Hepatocyte (in vitro differentiated cells): ENCODE measurements at regions not wholly inside any gene's neighbourhood (a gene's known extent, or its start where the extent isn't known, plus 50 kb on each side); places are given as distances from the start of the nearest gene placed in this dataset.

Source experiments
- DNase-seq: peaks from one replicate; pipeline ENCODE4 v3.0.0-alpha.2; 2016; ENCODE audit warnings: low spot score
- H2AFZ ChIP-seq: fragments of 200-600 bp; sonication (generic); 2 replicates; pipeline ENCODE4 v1.6.0; 2016; ENCODE audit warnings: antibody characterized with exemption, mild to moderate bottlenecking
- H3K27ac ChIP-seq: fragments of 200-600 bp; sonication (generic); 2 replicates; pipeline ENCODE4 v1.5.1; 2016; ENCODE audit warnings: mild to moderate bottlenecking
- H3K27me3 ChIP-seq: fragments of 200-600 bp; sonication (generic); 2 replicates; pipeline ENCODE4 v1.6.1; 2016
- H3K36me3 ChIP-seq: fragments of 200-600 bp; sonication (generic); replicated peaks from 2 replicates; pipeline ENCODE4 v1.5.1; 2016; ENCODE audit warnings: low read depth; ENCODE audit not compliant: insufficient read depth
- H3K4me1 ChIP-seq: fragments of 200-600 bp; sonication (generic); 2 replicates; pipeline ENCODE4 v1.5.1; 2016; ENCODE audit warnings: mild to moderate bottlenecking, moderate library complexity; ENCODE audit not compliant: insufficient read depth
- H3K4me2 ChIP-seq: fragments of 200-600 bp; sonication (generic); 2 replicates; pipeline ENCODE4 v1.6.0; 2016
- H3K4me3 ChIP-seq: fragments of 200-600 bp; sonication (generic); 2 replicates; pipeline ENCODE4 v1.5.1; 2016; ENCODE audit warnings: mild to moderate bottlenecking
- H3K79me2 ChIP-seq: fragments of 200-600 bp; sonication (generic); 2 replicates; pipeline ENCODE4 v1.6.0; 2017; ENCODE audit warnings: mild to moderate bottlenecking
- H3K9me2 ChIP-seq: fragments of 200-600 bp; sonication (generic); replicated peaks from 2 replicates; pipeline ENCODE4 v1.6.0; 2017; ENCODE audit warnings: mild to moderate bottlenecking; ENCODE audit not compliant: insufficient read depth
- H3K9me3 ChIP-seq: fragments of 200-600 bp; sonication (generic); 2 replicates; pipeline ENCODE4 v1.5.1; 2016; ENCODE audit warnings: low read depth, mild to moderate bottlenecking
- H4K20me1 ChIP-seq: fragments of 200-600 bp; sonication (generic); 2 replicates; pipeline ENCODE4 v1.6.0; 2016; ENCODE audit warnings: mild to moderate bottlenecking; ENCODE audit not compliant: insufficient read depth, poor library complexity, severe bottlenecking
- EZH2 ChIP-seq: fragments of 200-600 bp; sonication (generic); IDR thresholded peaks from 2 replicates; pipeline ENCODE4 v1.6.1; 2016; ENCODE audit warnings: antibody characterized with exemption, mild to moderate bottlenecking, borderline replicate concordance
- EZH2phosphoT487 ChIP-seq: fragments of 200-600 bp; sonication (generic); IDR thresholded peaks from one replicate; pipeline ENCODE4 v1.6.1; 2018; ENCODE audit warnings: antibody characterized with exemption, mild to moderate bottlenecking, low read depth, moderate library complexity; ENCODE audit not compliant: unreplicated experiment, severe bottlenecking
- whole genome bisulfite sequencing: methylation state at CpG from one replicate; pipeline ENCODE4 v1.1.6; 2016; ENCODE audit warnings: low lambda C conversion rate; ENCODE audit errors: missing lambda C conversion rate; 5-methylcytosine and 5-hydroxymethylcytosine counted together
- TF ChIP-seq, protein P1 (sequence below): fragments of 200-600 bp; sonication (generic); IDR thresholded peaks from 2 replicates; pipeline ENCODE4 v1.5.1; 2016; ENCODE audit warnings: antibody characterized with exemption, mild to moderate bottlenecking; ENCODE audit not compliant: poor library complexity

DNA sequence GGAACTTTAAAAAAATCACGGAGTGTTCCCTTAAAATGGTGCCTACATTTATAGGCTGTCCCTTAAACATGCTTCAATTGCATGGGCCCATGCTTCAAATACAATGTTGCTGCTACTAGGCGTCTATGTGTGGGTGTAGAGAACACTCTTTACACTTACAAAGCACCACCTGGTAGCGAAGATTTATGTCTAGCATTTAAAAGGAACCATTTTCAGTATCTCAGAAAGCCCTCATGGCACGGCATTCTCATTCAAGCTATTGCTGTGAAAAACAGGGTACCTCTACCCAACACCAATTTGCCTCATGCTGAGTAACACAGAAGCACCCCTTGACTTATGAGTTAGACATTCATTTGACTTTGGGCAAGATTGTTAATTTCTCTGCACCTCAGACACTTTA lies 112.9 kb upstream of the CNTNAP5 start:
- no peaks in the 10 kb centered on the region for H4K20me1 ChIP-seq
- no peaks in the 10 kb centered on the region for H3K9me2 ChIP-seq
- no peaks in the 10 kb centered on the region for H3K36me3 ChIP-seq
- no peaks in the 10 kb centered on the region for H3K4me1 ChIP-seq
- H2AFZ ChIP-seq = no peak overlapping the region
- H3K9me3 ChIP-seq = no peaks in the 10 kb centered on the region
- no peak overlapping the region for H3K4me3 ChIP-seq
- H3K79me2 ChIP-seq = no peaks in the 10 kb centered on the region
- H3K27ac ChIP-seq = no peak overlapping the region
- no peak for DNase-seq
- H3K4me2 ChIP-seq = no peak overlapping the region
- TF ChIP-seq EZH2phosphoT487 (no peak), EZH2 (no peak)
- TF ChIP-seq, protein P1, sequence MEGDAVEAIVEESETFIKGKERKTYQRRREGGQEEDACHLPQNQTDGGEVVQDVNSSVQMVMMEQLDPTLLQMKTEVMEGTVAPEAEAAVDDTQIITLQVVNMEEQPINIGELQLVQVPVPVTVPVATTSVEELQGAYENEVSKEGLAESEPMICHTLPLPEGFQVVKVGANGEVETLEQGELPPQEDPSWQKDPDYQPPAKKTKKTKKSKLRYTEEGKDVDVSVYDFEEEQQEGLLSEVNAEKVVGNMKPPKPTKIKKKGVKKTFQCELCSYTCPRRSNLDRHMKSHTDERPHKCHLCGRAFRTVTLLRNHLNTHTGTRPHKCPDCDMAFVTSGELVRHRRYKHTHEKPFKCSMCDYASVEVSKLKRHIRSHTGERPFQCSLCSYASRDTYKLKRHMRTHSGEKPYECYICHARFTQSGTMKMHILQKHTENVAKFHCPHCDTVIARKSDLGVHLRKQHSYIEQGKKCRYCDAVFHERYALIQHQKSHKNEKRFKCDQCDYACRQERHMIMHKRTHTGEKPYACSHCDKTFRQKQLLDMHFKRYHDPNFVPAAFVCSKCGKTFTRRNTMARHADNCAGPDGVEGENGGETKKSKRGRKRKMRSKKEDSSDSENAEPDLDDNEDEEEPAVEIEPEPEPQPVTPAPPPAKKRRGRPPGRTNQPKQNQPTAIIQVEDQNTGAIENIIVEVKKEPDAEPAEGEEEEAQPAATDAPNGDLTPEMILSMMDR = no peak
- H3K27me3 ChIP-seq = no peaks in the 10 kb centered on the region
- 94% methylated on average over 4 of the region's 4 CpGs for WGBS

DNA sequence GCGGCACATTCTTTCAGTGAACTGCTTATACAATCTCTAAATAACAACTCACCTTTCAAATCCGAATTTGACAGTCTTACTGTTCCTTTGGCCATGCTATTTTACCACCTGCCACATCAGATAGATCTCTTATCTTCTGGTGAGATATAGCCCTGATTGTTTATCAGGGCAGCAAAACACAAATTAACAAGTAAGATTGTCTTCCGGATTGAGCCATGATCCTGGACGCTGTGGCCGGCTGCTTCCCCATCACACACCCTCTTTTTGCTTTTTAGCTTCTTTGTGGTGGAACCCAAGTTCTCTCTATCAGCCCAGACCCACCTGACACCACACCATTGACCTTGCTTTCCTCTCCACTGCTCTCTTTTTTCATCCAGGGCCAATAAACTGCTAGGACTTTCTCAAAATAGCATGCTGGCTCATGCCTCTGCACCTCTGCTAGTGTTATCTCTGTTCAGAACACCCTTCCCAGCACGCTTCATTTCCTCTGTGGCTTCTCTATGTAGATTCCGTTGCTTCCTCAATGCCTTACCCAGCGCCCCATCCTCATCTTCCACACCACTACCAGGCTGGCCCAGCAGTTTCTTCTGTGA lies 111.8 kb upstream of the CNTNAP5 start:
- TF ChIP-seq, protein P1 = no peak
- TF ChIP-seq EZH2phosphoT487 (no peak), EZH2 (no peak)
- Histone ChIP-seq H3K27me3 (no peaks in the 10 kb centered on the region), H3K36me3 (no peaks in the 10 kb centered on the region), H3K27ac (no peak overlapping the region), H3K79me2 (no peaks in the 10 kb centered on the region), H3K9me3 (no peaks in the 10 kb centered on the region), H3K4me3 (no peak overlapping the region), H3K4me2 (no peak overlapping the region), H3K9me2 (no peaks in the 10 kb centered on the region), H2AFZ (no peak overlapping the region), H4K20me1 (no peaks in the 10 kb centered on the region), H3K4me1 (no peaks in the 10 kb centered on the region)
- DNase-seq = no peak
- 72% methylated on average over 8 of the region's 8 CpGs for WGBS

GRCh38 chr2:123915380-123915779 lies 109.7 kb upstream of the CNTNAP5 start:
- TF ChIP-seq EZH2phosphoT487 (no peak), EZH2 (no peak)
- TF ChIP-seq, protein P1 = no peak
- H3K79me2 ChIP-seq = no peaks in the 10 kb centered on the region
- H4K20me1 ChIP-seq = no peaks in the 10 kb centered on the region
- H3K9me2 ChIP-seq = no peaks in the 10 kb centered on the region
- no peak overlapping the region for H2AFZ ChIP-seq
- 94% methylated on average over 2 of the region's 2 CpGs for WGBS
- no peaks in the 10 kb centered on the region for H3K36me3 ChIP-seq
- DNase-seq = no peak
- no peaks in the 10 kb centered on the region for H3K27me3 ChIP-seq
- H3K4me3 ChIP-seq = no peak overlapping the region
- no peaks in the 10 kb centered on the region for H3K9me3 ChIP-seq
- no peak overlapping the region for H3K27ac ChIP-seq
- no peak overlapping the region for H3K4me2 ChIP-seq
- no peaks in the 10 kb centered on the region for H3K4me1 ChIP-seq

- H3K4me3 ChIP-seq = no peak overlapping the region
- H3K9me2 ChIP-seq = no peaks in the 10 kb centered on the region
- H3K27ac ChIP-seq = no peak overlapping the region
- no peak overlapping the region for H3K4me2 ChIP-seq
- no peaks in the 10 kb centered on the region for H3K36me3 ChIP-seq
- TF ChIP-seq, protein P1 = no peak
- TF ChIP-seq EZH2 (no peak), EZH2phosphoT487 (no peak)
- no peaks in the 10 kb centered on the region for H3K79me2 ChIP-seq
- H3K9me3 ChIP-seq = no peaks in the 10 kb centered on the region
- no peaks in the 10 kb centered on the region for H3K4me1 ChIP-seq
- WGBS = 89% methylated on average over 5 of the region's 5 CpGs
- no peaks in the 10 kb centered on the region for H3K27me3 ChIP-seq
- H2AFZ ChIP-seq = no peak overlapping the region
- no peaks in the 10 kb centered on the region for H4K20me1 ChIP-seq
- no peak for DNase-seq
Observed at GRCh38 chr2:123916051-123916450, 109.0 kb upstream of the CNTNAP5 start.
